ENCODE measurements at regions not wholly inside any gene's neighbourhood (a gene's known extent, or its start where the extent isn't known, plus 50 kb on each side); places are given as distances from the start of the nearest gene placed in this dataset.
A peak's percentile ranks its signal among the peaks of the same experiment; 100 is the strongest.
"Not testable (repeated sequence)": the region's sequence is repeated elsewhere in the genome, so short reads cannot be mapped to it uniquely, and the experiment has no call there.

- DNase-seq = no peak
Observed at GRCh38 chr20:1845163-1845523, 50.1 kb upstream of the SIRPA start.

DNA sequence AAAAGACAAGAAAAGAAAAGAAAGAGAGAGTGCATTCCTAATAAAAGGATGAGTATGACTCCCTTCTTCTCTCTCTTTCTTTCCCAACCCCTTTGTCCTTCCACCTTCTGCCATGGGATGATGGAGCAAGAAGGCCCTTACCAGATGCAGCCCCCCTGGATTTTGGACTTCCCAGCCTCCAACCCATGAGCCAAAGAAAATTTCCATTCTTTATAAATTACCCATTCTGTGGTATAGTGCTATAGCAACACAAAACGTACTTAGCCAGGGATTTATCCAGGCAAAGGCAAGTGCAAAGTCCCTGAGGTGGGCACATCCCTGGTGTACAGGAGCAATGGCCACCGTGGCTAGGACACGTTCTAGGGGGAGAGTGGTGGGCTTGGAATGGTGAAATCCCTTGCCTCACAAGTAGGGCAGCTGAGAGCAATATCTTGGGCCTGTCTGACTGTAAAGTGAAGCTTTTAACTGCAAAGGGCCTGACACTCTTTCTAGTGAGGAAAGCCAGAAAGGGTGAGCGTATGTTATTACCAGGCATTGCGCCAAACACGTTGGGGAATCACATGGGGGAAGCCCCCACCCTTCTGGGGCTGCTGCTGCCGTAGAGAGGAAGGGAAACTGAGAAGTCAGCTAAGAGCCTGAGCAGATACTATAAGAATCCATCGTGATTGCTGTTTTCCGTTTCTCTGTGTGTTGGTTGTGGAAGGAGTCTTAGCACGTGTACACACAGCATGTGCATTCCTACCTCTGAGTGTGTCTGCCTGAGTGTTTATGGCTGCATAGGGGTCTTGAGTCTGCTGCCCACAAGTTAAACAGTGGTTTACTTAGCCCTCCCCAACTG lies 50.7 kb upstream of the SIRPA start:
- DNase-seq = peak; percentile 6 to 78

DNA sequence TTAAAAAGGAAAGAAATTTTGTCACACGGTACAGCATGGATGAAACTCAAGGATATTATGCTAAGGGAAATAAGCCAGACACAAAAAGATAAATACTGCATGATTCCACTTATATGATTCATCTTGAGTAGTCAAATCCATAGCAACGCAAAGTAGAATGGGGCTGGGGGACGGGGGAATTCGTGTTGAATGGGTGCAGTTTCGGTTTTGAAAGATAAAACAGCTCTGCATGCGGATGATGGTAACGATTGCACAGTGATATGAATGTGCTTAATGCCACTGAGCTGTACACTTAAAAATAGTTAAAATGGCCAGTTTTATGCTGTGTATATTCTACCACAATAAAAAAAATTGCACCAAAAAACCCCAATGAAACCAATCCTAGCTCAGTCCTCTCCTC lies 52.9 kb upstream of the SIRPA start:
- no peak for DNase-seq

- DNase-seq = peak in 1 of 2 donors; percentile 20
Observed at GRCh38 chr20:1841554-1842140, 53.6 kb upstream of the SIRPA start.

DNA sequence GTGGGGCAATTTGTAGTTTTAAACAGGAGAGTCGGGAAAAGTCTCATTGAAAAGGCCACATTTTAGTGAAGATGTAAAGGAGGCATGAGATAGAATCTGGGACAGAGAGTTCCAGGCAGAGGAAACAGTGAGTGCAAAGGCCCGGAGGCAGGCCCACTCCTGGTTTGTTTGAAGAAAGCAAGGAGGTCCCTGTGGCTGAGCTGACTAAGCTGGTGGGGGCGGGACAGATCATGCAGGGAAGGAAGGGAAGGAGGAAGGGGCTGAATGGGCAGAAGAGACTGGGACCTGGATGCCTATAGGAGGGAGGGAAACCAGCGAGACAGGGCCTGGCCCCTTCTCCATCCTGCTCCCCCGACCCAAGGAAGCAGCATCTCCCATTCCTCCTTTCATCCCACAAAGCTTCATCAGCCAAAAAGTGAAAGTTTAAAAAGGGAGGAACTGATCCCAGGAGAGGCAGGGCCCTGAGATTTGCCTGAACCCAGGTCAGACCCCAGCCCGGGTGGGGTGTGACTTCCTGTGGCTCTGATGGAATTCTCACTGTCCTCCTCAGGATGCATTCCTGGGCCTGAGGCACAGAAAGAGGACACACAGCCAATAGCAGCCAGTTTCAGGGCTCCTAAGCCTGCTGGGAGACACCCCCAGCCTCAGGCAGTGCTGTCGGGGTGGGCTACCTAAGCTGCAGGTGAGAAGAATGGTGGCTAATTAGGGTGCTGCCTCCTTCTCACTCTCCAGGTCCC lies 54.2 kb upstream of the SIRPA start:
- no peak for DNase-seq

- not testable (repeated sequence) for DNase-seq
Observed at GRCh38 chr20:1839376-1840317, 55.6 kb upstream of the SIRPA start.

DNA sequence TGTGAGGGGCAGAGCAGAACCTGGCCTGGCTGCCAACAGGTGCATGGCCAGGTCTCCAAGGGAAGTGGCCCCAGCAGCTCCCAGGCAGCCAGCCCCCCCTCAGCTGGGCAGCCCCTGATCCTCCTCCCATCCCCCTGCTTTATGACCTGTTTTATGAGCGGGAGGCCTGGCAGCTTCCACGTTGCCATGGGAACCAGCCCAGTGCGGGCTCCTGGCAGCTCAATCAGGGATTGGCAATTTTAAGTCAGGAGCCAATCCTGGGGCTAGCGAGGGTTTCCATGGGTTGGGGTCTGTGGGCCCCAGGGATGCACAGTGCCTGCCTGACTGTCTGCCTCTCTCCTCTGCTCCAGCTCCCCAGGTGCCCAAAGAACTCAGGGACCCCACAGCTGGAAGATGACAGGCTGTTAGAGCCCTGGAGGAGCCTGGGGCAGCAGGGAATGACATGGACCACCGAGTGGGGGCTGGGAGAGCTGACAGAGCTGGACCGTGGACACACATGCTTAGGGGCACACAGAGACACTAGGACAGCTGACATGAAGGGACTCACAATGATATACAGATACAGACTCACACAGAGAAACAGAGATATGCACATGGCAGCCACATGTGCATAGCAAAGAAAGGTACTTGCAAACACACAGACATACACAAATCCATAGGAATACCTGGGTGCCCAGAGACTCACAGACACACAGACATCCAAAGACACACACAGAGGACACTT lies 56.5 kb upstream of the SIRPA start:
- DNase-seq = no peak

GRCh38 chr20:1835186-1836035 lies 59.8 kb upstream of the SIRPA start:
- DNase-seq = no peak

- no peak for DNase-seq
Observed at GRCh38 chr20:1833728-1834726, 61.2 kb upstream of the SIRPA start.

- DNase-seq = no peak
Observed at GRCh38 chr20:1833216-1833615, 62.0 kb upstream of the SIRPA start.

DNA sequence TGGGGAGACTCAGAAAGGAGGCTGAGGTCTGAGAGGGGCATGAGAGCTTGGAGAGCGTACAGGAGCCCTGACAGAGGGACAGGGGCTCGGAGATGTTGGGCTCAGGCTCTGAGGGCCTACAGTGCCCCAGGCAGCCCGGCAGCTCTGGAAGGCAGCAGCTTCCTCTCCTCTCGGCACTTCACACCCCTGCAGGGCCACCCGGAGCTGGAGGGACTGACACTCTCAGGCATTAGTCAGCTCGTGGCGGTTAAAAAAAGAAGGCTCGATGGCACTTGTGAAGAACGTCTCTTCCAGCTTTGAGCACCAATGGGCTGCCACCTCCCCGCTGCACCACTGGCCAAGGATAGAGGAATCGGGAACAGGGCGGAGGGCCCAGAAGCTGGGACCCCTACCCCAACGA lies 62.6 kb upstream of the SIRPA start:
- DNase-seq = no peak

- no peak for DNase-seq
Observed at GRCh38 chr20:1831606-1832005, 63.6 kb upstream of the SIRPA start.

- no peak for DNase-seq
Observed at GRCh38 chr20:1831096-1831495, 64.1 kb upstream of the SIRPA start.

DNA sequence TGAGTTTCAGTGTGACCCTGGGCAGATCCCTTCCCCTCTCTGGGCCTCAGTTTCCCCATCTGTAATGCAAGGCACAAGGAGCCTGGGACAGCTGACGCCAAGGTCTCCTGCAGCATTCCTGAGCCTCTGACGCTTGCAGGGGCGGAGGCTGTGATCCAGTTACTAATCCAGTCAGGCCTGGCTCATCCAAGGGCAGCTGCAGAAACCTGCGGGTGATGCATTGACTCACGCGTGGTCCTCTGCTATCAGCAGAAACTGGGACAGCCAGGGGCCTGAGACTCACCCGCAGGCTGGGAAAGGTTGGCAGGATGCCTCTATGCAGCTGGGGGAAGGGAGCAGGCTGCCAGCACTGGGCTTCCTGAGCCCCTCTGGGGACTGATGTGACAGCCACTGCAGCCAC lies 65.0 kb upstream of the SIRPA start:
- DNase-seq = no peak

DNA sequence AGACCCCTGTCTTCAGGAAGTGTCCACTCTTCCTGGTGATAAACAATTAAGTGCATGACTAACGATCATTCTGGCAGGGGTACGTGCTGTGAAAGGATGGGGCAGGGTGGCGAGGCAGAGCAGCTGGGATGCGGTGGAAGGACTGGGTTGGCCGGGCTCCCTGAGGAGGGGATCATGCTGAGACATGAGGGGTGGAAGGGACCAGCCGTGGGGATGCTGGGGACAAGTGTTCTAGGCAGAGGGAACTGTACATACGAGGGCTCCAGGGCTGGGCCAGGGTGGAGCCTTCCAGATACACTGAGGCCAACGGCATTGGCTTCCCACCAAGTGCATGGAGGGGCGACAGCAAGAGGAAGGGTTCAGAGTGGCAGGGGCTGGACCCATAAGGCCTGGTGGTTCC lies 65.7 kb upstream of the SIRPA start:
- no peak for DNase-seq

GRCh38 chr20:1828786-1829131 lies 66.4 kb upstream of the SIRPA start:
- DNase-seq = no peak

DNA sequence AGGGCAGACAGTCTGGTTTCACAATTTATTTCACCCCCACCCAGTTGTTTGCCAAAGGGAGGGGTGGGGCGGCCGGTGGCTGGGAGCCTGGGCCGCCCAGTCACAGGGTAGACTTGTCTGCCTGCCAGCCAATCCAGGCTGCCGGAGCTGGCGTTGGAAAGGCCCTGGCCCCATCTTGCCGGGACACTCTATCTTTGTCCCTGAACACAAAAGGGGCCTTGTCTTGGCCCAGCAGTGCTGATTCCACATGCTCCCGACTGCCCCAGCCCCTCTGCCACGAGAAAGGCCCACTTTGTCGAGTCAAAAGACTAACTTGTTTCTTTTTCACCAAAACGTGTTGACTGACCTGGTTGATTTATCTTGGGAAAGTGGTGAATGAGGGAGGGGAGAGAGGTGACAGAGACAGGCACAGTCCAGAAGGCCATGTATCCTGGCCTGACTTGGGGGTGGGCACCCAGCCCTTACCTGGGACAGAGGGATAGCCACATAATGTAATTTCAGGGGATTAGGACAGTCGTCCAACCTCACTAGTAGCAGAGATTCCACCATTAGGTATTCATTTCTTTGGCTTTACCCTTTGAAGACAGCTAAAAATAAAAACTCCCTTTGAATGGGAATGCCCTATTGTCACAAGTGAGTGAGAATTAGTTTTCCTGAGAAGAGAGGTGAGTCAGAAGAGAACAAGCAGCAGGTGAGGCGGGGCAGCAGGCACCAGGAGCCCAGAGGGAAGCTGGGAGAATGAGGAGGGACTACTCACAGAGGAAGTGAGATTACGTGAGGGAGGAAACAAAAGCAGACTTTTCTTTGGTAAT lies 67.0 kb upstream of the SIRPA start:
- DNase-seq = no peak

DNA sequence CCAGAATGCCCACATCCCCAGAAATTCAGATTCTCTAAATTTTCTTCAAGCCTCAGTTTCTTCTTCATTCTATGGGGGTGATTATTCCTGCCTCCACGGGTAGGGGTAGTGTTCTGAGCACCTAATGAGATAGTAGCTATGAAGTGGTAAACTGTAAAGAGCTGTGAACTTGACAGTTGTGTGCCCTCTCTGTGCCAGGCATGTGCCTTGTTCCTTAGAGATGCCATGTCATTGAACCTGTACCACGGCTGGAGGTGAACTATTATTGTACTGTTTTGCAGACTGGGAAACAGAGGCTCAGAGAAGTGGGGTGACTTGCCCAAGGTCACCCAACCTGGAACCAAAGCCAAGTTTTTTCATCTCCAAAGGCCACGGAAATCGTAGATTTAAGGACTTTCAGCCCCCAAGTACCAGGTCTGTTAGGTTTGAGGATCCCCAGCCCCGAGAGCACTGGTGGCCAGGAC lies 67.7 kb upstream of the SIRPA start:
- no peak for DNase-seq

GRCh38 chr20:1825938-1826445 lies 69.2 kb upstream of the SIRPA start:
- DNase-seq = no peak

Data from CD4-positive, alpha-beta T cell treated with Interleukin-1 beta for 1 hour (primary cell).